ENCODE measurements at regions not wholly inside any gene's neighbourhood (a gene's known extent, or its start where the extent isn't known, plus 50 kb on each side); places are given as distances from the start of the nearest gene placed in this dataset.
"Not testable (repeated sequence)": the region's sequence is repeated elsewhere in the genome, so short reads cannot be mapped to it uniquely, and the experiment has no call there.

- DNase-seq (ENCODE audit: low spot score) (no peak), FAIRE-seq (no peak)
These were observed 77.7 kb upstream of the ATP5MC3 start for GRCh38 chr2:175259164-175259563.

GRCh38 chr2:175256806-175257585, 75.5 kb upstream of the ATP5MC3 start:
- no peak for FAIRE-seq
- DNase-seq (ENCODE audit: low spot score): no peak

- not testable (repeated sequence) for FAIRE-seq; DNase-seq (ENCODE audit: low spot score)
These were observed 74.9 kb upstream of the ATP5MC3 start for GRCh38 chr2:175256391-175256790.

- no peak for FAIRE-seq
- no peak for DNase-seq (ENCODE audit: low spot score)
These were observed 72.4 kb upstream of the ATP5MC3 start for GRCh38 chr2:175253871-175254270.

GRCh38 chr2:175251425-175252041, 70.0 kb upstream of the ATP5MC3 start:
- DNase-seq (ENCODE audit: low spot score): peak; percentile 20
- no peak for FAIRE-seq

GRCh38 chr2:175247159-175247558, 65.6 kb upstream of the ATP5MC3 start:
- DNase-seq (ENCODE audit: low spot score): no peak
- no peak for FAIRE-seq

- FAIRE-seq: no peak
- DNase-seq (ENCODE audit: low spot score): no peak
These were observed 63.2 kb upstream of the ATP5MC3 start for GRCh38 chr2:175244697-175245096.

GRCh38 chr2:175241691-175242090, 60.2 kb upstream of the ATP5MC3 start:
- DNase-seq (ENCODE audit: low spot score) (no peak), FAIRE-seq (no peak)

GRCh38 chr2:175240033-175240432, 58.5 kb upstream of the ATP5MC3 start:
- not testable (repeated sequence) for DNase-seq (ENCODE audit: low spot score); FAIRE-seq

GRCh38 chr2:175236930-175237329, 55.4 kb upstream of the ATP5MC3 start:
- FAIRE-seq: no peak

GRCh38 chr2:175234650-175235049, 53.1 kb upstream of the ATP5MC3 start:
- no peak for FAIRE-seq
- DNase-seq (ENCODE audit: low spot score): no peak

More at GRCh38 chr2:175236930-175237329, 55.4 kb upstream of the ATP5MC3 start:
- DNase-seq (ENCODE audit: low spot score): no peak

GRCh38 chr2:175234153-175234552, 52.6 kb upstream of the ATP5MC3 start:
- FAIRE-seq (no peak), DNase-seq (ENCODE audit: low spot score) (no peak)

- FAIRE-seq: no peak
- DNase-seq (ENCODE audit: low spot score): peak; percentile 20
These were observed 51.7 kb upstream of the ATP5MC3 start for GRCh38 chr2:175233135-175233719.

Data from urothelium cell line (cell line).